ENCODE measurements at regions not wholly inside any gene's neighbourhood (a gene's known extent, or its start where the extent isn't known, plus 50 kb on each side); places are given as distances from the start of the nearest gene placed in this dataset.
"Not testable (repeated sequence)": the region's sequence is repeated elsewhere in the genome, so short reads cannot be mapped to it uniquely, and the experiment has no call there.

- no peaks in the 10 kb centered on the region for H3K4me1 Mint-ChIP-seq
- H3K27me3 Mint-ChIP-seq, result no peaks in the 10 kb centered on the region
- no peak overlapping the region for H3K4me3 Mint-ChIP-seq
- ATAC-seq, result no peak
- H3K9me3 Mint-ChIP-seq, result no peaks in the 10 kb centered on the region
- no peaks in the 10 kb centered on the region for H3K36me3 Mint-ChIP-seq
- H3K27ac Mint-ChIP-seq, result no peak overlapping the region
Measured at GRCh38 chr7:119967221-119967620, 305.8 kb upstream of the KCND2 start.

- H3K9me3 Mint-ChIP-seq, H3K4me3 Mint-ChIP-seq, H3K27me3 Mint-ChIP-seq, H3K27ac Mint-ChIP-seq, H3K36me3 Mint-ChIP-seq, H3K4me1 Mint-ChIP-seq, ATAC-seq: not testable (repeated sequence)
Measured at GRCh38 chr7:119968411-119968810, 304.6 kb upstream of the KCND2 start.

GRCh38 chr7:119969054-119969453 lies 303.9 kb upstream of the KCND2 start:
- Mint-ChIP-seq H3K36me3 (no peaks in the 10 kb centered on the region), H3K4me1 (no peaks in the 10 kb centered on the region), H3K27me3 (no peaks in the 10 kb centered on the region), H3K4me3 (no peak overlapping the region), H3K27ac (no peak overlapping the region), H3K9me3 (no peaks in the 10 kb centered on the region)
- no peak for ATAC-seq

GRCh38 chr7:119969763-119970162 lies 303.2 kb upstream of the KCND2 start:
- no peak overlapping the region for H3K27ac Mint-ChIP-seq
- no peaks in the 10 kb centered on the region for H3K4me1 Mint-ChIP-seq
- no peaks in the 10 kb centered on the region for H3K36me3 Mint-ChIP-seq
- H3K9me3 Mint-ChIP-seq, result no peaks in the 10 kb centered on the region
- H3K4me3 Mint-ChIP-seq, result no peak overlapping the region
- H3K27me3 Mint-ChIP-seq, result no peaks in the 10 kb centered on the region
- no peak for ATAC-seq

- Mint-ChIP-seq H3K4me3 (no peak overlapping the region), H3K36me3 (no peaks in the 10 kb centered on the region), H3K27me3 (no peaks in the 10 kb centered on the region), H3K4me1 (no peaks in the 10 kb centered on the region), H3K9me3 (no peaks in the 10 kb centered on the region), H3K27ac (no peak overlapping the region)
- ATAC-seq, result no peak
Measured at GRCh38 chr7:119974972-119975371, 298.0 kb upstream of the KCND2 start.

GRCh38 chr7:119982884-119983283 lies 290.1 kb upstream of the KCND2 start:
- H3K27me3 Mint-ChIP-seq, result no peaks in the 10 kb centered on the region
- H3K9me3 Mint-ChIP-seq, result peaks cover 12% of the 10 kb centered on the region
- H3K4me3 Mint-ChIP-seq, result no peak overlapping the region
- no peak overlapping the region for H3K27ac Mint-ChIP-seq
- no peaks in the 10 kb centered on the region for H3K4me1 Mint-ChIP-seq
- no peak for ATAC-seq
- no peaks in the 10 kb centered on the region for H3K36me3 Mint-ChIP-seq

- no peak overlapping the region for H3K4me3 Mint-ChIP-seq
- H3K36me3 Mint-ChIP-seq, result no peaks in the 10 kb centered on the region
- no peaks in the 10 kb centered on the region for H3K27me3 Mint-ChIP-seq
- H3K4me1 Mint-ChIP-seq, result no peaks in the 10 kb centered on the region
- peaks cover 12% of the 10 kb centered on the region for H3K9me3 Mint-ChIP-seq
- H3K27ac Mint-ChIP-seq, result no peak overlapping the region
- no peak for ATAC-seq
Measured at GRCh38 chr7:119983468-119983867, 289.5 kb upstream of the KCND2 start.

- no peaks in the 10 kb centered on the region for H3K36me3 Mint-ChIP-seq
- no peak overlapping the region for H3K27ac Mint-ChIP-seq
- H3K9me3 Mint-ChIP-seq, result peaks cover 12% of the 10 kb centered on the region
- no peaks in the 10 kb centered on the region for H3K4me1 Mint-ChIP-seq
- H3K27me3 Mint-ChIP-seq, result no peaks in the 10 kb centered on the region
- H3K4me3 Mint-ChIP-seq, result no peak overlapping the region
- ATAC-seq, result no peak
Measured at GRCh38 chr7:119984247-119984646, 288.7 kb upstream of the KCND2 start.

GRCh38 chr7:119988401-119988800 lies 284.6 kb upstream of the KCND2 start:
- no peak overlapping the region for H3K4me3 Mint-ChIP-seq

GRCh38 chr7:119994928-119995327 lies 278.0 kb upstream of the KCND2 start:
- no peak overlapping the region for H3K27ac Mint-ChIP-seq
- H3K27me3 Mint-ChIP-seq, result no peaks in the 10 kb centered on the region
- H3K36me3 Mint-ChIP-seq, result no peaks in the 10 kb centered on the region
- no peaks in the 10 kb centered on the region for H3K4me1 Mint-ChIP-seq
- H3K9me3 Mint-ChIP-seq, result peaks cover 18% of the 10 kb centered on the region
- H3K4me3 Mint-ChIP-seq, result no peak overlapping the region
- ATAC-seq, result no peak

More at GRCh38 chr7:119988401-119988800, 284.6 kb upstream of the KCND2 start:
- H3K9me3 Mint-ChIP-seq, result peaks cover 14% of the 10 kb centered on the region
- H3K36me3 Mint-ChIP-seq, result no peaks in the 10 kb centered on the region
- H3K4me1 Mint-ChIP-seq, result no peaks in the 10 kb centered on the region
- H3K27ac Mint-ChIP-seq, result no peak overlapping the region
- H3K27me3 Mint-ChIP-seq, result no peaks in the 10 kb centered on the region
- no peak for ATAC-seq

GRCh38 chr7:119996634-119997033 lies 276.3 kb upstream of the KCND2 start:
- no peaks in the 10 kb centered on the region for H3K27me3 Mint-ChIP-seq
- H3K36me3 Mint-ChIP-seq, result no peaks in the 10 kb centered on the region
- ATAC-seq, result no peak
- H3K9me3 Mint-ChIP-seq, result peaks cover 19% of the 10 kb centered on the region
- no peak overlapping the region for H3K4me3 Mint-ChIP-seq
- no peaks in the 10 kb centered on the region for H3K4me1 Mint-ChIP-seq
- no peak overlapping the region for H3K27ac Mint-ChIP-seq

- Mint-ChIP-seq H3K4me1 (no peaks in the 10 kb centered on the region), H3K27ac (no peak overlapping the region), H3K4me3 (no peak overlapping the region), H3K9me3 (peaks cover 17% of the 10 kb centered on the region), H3K36me3 (no peaks in the 10 kb centered on the region), H3K27me3 (no peaks in the 10 kb centered on the region)
- no peak for ATAC-seq
Measured at GRCh38 chr7:119999738-120000475, 273.1 kb upstream of the KCND2 start.

GRCh38 chr7:120005720-120006119 lies 267.3 kb upstream of the KCND2 start:
- no peak for ATAC-seq
- H3K9me3 Mint-ChIP-seq, result peaks cover 16% of the 10 kb centered on the region
- no peaks in the 10 kb centered on the region for H3K27me3 Mint-ChIP-seq
- no peak overlapping the region for H3K4me3 Mint-ChIP-seq
- H3K27ac Mint-ChIP-seq, result no peak overlapping the region
- H3K36me3 Mint-ChIP-seq, result no peaks in the 10 kb centered on the region
- H3K4me1 Mint-ChIP-seq, result no peaks in the 10 kb centered on the region

GRCh38 chr7:120014301-120014700 lies 258.7 kb upstream of the KCND2 start:
- not testable (repeated sequence) for ATAC-seq, H3K27ac Mint-ChIP-seq, H3K36me3 Mint-ChIP-seq, H3K27me3 Mint-ChIP-seq, H3K4me1 Mint-ChIP-seq, H3K4me3 Mint-ChIP-seq
- peaks cover 11% of the 10 kb centered on the region for H3K9me3 Mint-ChIP-seq

GRCh38 chr7:120014925-120015465 lies 258.0 kb upstream of the KCND2 start:
- no peaks in the 10 kb centered on the region for H3K27me3 Mint-ChIP-seq
- no peak overlapping the region for H3K4me3 Mint-ChIP-seq
- H3K27ac Mint-ChIP-seq, result no peak overlapping the region
- peaks cover 9% of the 10 kb centered on the region for H3K9me3 Mint-ChIP-seq
- ATAC-seq, result no peak
- H3K36me3 Mint-ChIP-seq, result no peaks in the 10 kb centered on the region
- no peaks in the 10 kb centered on the region for H3K4me1 Mint-ChIP-seq

GRCh38 chr7:120021085-120021484 lies 251.9 kb upstream of the KCND2 start:
- Mint-ChIP-seq H3K4me3 (no peak overlapping the region), H3K27me3 (no peaks in the 10 kb centered on the region), H3K36me3 (no peaks in the 10 kb centered on the region), H3K27ac (no peak overlapping the region), H3K4me1 (no peaks in the 10 kb centered on the region), H3K9me3 (no peaks in the 10 kb centered on the region)
- ATAC-seq, result no peak

All from stimulated activated memory B cell treated with anti-CD40 and anti-IgM and Interleukin-4, amounts not matched to agents 10 μg/mL and 1 μg/mL and 100 μg/mL, for 72 hours (primary cell).